HK-2 (cell line): ENCODE measurements at regions not wholly inside any gene's neighbourhood (a gene's known extent, or its start where the extent isn't known, plus 50 kb on each side); places are given as distances from the start of the nearest gene placed in this dataset.

ENCODE experiments used
- DNase-seq: peaks from one replicate; pipeline ENCODE4 v3.0.0-alpha.2; 2018; ENCODE audit not compliant: unreplicated experiment

GRCh38 chr22:48247829-48248228, 1485.4 kb downstream of the TBC1D22A start:
- DNase-seq = no peak

DNA sequence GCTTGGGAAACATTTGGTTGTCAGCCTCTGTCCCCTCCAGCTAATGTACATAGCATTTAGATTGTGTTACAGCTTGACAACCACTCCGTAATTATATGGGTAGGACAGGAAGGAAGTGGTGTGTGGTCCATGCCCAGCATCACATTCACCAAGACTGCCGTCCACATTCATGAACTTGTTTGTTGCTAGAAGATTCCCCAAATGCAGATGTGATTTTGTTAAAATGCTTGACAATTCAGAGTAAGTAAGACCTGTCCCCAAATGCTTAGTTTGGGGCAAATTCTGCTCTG, 1482.7 kb downstream of the TBC1D22A start:
- no peak for DNase-seq

DNA sequence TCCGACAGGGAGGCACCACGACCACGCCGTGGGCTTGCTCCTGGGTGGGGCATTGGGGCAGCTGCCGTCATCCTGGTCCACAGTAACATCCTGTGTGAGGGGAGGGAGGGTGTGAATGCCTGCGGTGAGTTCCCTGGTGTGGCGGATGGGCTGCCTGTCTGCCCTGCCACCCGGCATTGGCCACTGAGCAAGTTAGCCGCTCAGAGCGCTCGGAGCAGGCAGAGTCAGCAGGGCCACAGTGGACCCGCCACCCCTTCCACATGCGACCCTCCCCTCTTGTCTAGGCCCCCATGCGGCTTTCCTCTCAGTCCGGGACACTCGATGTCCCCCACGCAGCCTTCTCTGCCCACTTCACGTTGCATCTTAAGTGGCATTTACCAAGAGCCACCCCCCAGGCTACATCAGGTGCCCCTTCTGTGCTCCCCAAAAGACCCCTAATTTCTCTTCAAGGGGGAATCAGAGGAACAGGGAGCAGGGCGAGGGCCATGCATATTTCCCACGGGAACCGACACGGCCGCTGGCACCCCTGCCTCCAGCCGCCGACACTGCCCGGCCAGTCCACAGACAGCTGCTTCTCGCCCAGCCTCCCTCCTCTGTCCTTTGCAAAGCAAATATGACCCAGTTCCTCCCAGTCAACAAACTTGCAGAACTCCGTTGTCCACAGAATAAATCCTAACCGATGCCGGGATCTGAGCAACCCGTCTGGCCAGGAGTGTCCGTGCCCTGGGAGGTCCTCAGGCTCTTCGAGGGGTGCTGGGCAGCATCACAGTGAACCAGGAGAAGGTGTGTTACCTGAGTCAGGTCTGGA, 1482.1 kb downstream of the TBC1D22A start:
- DNase-seq = no peak

DNA sequence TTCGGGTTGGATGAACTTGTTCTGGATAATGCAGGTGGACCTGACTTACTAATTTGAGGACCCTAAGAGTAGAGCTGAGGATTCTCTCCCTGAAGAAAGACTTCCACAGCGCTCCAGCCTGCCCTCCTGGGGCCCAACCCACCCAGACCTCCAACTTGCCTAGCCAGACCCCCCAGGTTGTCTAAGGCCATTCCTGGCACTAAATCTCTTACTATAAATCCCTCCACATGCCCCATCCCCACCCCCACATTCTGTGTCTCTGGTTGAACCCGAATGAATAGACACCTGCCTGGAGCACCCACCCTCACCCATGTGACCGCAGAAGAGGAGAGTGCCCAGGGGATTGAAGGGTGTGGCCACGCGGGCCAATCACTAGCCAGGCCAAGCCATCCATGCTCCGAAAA, 1480.0 kb downstream of the TBC1D22A start:
- no peak for DNase-seq

DNA sequence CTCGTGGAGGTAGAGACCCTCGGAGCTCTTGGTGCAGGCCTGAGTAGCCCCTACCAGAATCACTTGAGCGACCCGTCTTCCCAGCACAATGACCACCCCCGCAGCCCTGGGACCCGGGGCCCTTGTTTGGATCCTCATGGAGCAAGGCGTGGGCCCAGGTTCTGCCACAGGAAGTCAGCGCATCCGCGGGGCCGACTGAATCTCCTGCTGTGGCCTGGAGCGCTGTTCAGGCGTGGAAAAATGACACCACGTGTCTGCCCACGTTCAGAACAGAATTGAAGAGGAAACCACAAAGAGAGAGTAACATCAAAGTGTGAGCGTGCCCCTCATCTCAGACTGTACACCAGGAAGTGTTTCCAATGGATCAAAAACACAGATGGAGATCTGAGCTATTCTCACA, 1479.2 kb downstream of the TBC1D22A start:
- no peak for DNase-seq

GRCh38 chr22:48240935-48241230, 1478.4 kb downstream of the TBC1D22A start:
- DNase-seq = no peak

DNA sequence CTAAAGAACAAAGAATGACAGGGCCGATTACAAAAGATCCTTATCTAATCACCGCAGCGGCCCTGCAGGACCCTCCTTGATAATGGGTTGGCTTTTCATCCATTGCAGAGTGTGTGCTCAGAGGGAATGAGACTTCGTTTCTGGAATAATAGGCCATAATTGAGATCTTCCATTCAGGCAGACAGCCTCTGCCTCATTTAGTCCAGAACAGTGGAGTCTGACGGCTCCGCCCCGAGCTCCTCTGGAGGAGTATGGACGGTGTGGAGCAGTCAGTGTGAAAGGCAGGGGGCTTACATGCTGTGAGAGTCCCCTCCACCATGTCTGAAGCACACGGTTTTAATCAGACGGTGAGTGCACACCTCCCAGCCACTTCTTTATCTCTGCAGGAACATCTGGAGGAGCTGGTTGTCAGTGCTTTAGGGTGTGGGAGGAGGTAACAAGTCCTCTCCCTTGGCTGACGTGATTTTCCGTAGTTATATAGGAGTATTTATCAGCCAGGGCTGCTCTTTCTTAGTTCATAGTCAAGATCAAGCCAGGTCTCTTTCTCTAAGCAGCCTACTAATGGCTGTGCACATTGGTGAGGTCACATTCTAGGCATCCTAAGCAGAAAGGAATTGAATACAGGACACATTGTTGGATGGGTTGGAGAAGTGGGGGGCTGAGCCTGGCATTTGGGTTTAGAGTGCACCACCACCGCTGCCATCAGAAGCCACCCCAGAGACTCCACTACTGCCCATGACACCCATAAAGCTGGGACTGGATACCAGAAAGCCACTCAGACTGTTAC, 1477.9 kb downstream of the TBC1D22A start:
- DNase-seq = no peak

- no peak for DNase-seq
Measured at GRCh38 chr22:48239461-48240147, 1477.2 kb downstream of the TBC1D22A start.

DNA sequence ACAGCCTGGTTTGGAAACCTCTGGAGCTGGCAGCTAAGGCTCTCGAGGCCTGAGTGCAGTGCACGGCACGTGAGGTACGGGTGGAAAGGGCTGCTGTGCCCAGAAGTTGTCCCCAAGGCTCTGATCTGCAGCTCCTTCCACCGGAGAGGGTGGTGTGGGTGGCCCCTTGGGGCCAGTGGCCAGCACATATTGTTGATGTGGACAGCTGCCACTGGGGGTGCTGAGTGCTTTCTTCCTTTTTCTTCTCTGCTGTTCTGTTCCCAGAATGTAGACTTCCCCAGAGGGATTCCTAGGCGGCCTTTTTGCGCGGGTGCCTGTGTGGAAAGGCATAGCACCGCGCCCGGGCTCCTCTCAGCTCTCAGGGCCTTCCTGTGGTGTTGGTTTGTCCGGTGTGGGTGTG, 1476.5 kb downstream of the TBC1D22A start:
- no peak for DNase-seq

DNA sequence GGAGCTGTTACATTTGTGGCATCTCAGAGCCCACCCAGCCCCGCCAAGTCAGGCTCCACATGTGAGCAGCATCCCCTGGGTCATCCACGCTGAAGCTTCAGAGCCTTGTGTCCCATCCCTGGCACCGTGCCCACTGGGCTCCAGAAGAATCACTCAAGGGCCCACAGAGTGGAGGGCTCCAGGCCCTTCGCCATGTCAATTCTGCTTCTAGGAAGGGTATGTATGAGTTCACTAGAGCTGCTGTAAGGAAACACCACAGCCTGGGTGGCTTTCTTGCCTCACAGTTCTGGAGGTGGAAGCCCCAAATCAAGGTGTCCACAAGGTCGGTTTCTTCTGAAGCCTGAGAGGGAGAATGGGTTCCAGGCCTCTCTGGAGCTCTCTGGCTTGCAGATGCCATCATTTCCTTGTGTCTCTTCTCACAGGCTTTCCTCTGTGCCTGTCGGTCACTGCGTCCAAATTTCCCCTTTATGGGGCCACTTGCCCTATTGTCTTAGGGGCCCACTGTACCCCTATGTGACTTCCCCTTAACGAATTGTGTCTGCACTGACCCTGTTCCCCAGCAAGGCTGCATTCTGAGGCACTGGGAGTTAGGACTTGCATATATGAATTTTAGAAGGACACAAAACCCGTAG, 1476.0 kb downstream of the TBC1D22A start:
- no peak for DNase-seq

DNA sequence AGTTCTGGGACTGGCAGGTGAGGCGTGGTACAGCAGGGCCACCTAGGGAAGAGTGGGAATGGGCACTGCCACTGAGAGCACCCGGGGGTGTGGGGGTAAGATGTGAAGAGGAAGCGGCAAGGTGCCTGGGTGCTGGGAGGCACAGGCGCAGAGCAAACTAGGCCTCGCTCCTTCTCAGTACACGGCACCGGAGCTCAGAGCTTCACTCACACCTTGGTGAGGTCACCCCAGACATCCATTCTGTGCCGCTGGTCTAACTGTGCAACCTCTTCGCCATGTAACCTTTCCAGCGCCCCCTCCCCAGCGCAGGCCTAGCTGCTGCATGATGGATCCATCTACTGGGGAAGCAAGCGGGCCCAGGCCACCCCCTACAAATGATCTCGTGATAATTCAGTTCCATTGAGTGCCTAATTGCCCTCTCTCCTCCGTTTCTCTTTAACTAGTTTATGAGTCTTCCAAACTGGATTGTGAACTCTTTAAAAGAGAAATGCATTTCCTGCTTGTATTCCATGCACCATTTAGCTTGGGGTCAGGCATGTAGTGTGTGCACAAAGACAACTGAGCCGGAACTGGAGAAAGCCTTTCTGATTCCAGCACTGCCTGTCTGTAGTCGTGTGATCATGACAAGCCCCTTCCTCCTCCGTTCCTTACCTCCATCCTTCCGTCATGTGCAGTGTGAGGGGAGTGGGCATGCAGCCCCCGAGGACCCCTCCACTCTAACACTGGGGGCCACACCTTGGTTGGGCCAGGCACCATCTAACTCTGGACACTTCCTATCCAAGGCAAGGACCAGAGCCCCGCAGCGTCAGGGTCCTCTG, 1475.2 kb downstream of the TBC1D22A start:
- no peak for DNase-seq

DNA sequence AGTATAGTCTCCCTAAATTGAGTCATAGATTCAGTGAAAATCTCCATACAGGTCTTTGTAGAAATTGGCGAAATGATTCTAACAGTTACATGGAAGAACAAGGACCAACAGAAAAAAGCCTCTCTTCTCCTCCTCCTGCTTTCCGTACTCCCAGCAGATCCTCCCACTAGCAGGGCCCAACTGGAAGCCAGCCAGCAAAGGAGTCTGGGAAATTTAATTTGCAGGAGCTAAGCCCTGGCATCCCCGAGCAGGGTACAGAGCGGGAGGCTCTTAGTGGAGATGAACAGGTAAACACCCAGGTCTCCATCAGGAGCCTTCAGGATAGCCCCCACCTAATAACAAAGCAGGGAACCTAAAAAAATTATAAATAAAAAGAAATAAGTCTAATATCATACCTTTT, 1473.8 kb downstream of the TBC1D22A start:
- DNase-seq = no peak

DNA sequence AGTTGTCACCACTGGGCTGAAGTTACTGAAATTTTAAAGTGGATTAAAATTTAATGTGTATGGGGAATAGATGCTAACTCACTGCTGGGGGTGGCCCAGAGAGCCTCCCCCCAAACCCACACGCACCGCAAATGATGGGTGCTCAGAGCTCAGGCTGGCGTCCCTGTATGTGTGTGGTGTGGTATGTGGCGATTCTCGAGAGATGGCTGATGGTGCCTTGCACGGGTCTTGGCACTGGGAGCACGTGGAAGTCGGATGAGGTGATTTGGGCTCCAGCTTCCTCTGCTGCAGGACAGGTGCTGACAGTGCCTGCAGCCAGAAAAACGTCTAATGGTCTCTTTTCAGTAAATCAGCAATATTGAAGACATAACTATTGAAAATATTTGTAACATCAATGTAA, 1473.3 kb downstream of the TBC1D22A start:
- no peak for DNase-seq

DNA sequence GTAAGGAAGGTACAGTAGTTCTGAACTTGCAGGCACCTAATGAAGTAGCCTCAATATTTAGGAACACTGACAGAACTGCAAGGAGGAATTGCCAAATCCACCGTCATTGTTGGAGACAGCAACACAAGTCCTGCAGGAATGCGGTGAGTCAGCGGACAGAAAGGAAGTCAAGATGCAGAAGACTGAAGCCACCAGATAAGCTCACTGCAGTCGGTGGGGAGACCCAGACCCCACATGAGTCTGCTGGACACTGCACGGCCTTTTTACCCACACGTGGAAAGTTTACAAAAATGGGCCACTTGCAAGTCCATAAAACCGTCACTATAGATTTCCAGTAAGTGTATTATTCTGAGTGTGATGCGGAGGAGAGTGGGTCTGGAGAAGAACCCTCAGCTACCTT, 1471.6 kb downstream of the TBC1D22A start:
- DNase-seq = no peak

- DNase-seq = no peak
Measured at GRCh38 chr22:48233586-48233985, 1471.1 kb downstream of the TBC1D22A start.

- DNase-seq = no peak
Measured at GRCh38 chr22:48228468-48228867, 1466.0 kb downstream of the TBC1D22A start.

DNA sequence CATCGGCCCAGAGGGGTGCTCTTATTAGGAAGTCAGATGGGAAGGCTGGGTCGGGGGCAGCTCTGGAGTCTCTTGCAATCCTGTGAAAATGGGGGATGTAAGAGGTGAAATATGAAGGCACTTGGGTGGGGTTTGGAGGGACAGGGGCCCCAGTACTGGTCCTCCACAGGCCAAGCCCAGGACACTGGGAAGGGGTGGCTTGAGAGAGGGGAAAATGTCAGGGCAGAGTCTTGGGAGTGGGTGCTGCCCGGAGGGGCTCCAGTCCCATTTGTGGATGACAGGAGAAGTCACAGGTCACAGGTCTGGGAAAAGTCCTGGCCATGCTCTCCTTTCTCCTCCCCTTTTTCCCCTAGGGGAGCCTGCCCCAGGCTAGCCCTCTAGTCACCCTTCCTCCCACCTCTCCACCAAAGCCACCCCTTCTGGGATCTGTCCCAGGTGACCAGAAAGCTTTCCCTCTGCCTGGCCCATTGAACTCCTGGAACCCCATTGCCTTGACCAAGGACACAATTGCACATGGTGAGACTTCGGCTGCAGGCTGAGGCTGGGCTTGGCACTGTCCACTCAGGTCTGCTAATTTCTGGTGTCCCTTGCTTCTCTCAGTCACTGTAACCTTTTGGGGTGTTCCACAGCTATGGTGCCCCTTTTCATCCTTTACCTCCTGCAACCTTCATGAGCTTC, 1465.0 kb downstream of the TBC1D22A start:
- DNase-seq = no peak

- DNase-seq = no peak
Measured at GRCh38 chr22:48226026-48227013, 1463.9 kb downstream of the TBC1D22A start.

DNA sequence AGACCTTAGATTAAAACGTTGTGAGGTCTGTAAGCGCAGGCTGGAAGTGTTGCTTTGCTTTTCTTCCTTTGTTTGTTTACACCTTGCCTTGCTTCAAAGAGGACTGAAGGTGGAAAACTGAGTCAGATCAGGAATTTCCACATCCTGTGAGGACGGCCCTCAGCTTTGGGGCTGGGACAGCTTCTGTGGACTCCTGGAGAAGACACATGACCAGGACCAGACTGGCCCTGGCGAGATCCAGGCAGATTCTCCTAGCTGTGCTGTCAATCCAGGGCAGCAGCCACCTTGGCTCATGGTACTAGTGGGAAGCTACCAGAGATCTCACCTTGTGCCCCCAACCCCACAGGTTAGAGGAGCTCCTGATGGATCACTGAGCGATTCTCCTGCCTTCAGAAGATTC, 1461.9 kb downstream of the TBC1D22A start:
- no peak for DNase-seq
